ENCODE measurements at regions not wholly inside any gene's neighbourhood (a gene's known extent, or its start where the extent isn't known, plus 50 kb on each side); places are given as distances from the start of the nearest gene placed in this dataset.

DNA sequence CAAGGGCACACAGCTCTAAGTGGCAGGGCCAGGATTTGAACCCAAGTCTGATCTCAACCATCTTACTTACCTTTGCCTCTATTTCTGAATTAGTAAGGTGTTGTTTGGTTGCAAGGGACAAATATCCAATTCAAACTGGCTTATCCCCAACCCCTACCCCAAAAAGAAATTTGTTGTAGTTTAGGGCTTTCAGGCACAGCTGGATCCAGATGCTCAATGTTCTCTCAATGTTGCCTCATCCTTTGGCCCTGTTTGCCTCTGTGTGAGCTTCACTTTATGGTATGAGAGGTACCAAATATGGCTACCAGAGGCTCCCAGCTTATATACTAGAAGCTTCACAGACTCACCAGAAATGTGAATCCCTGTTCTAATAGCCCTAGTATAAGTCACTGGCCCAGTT, 499.9 kb downstream of the SHQ1 start:
- no peak for DNase-seq
- no peak overlapping the region for H2AFZ ChIP-seq (ENCODE audit: low read length)
- TF ChIP-seq EZH2 (optimal IDR thresholded peaks at IDR 0.05; ENCODE audit: low read depth, low read length) (no peak), EZH2phosphoT487 (IDR thresholded peaks at IDR 0.05; ENCODE audit: low read length) (no peak)
- TF ChIP-seq, protein P1, sequence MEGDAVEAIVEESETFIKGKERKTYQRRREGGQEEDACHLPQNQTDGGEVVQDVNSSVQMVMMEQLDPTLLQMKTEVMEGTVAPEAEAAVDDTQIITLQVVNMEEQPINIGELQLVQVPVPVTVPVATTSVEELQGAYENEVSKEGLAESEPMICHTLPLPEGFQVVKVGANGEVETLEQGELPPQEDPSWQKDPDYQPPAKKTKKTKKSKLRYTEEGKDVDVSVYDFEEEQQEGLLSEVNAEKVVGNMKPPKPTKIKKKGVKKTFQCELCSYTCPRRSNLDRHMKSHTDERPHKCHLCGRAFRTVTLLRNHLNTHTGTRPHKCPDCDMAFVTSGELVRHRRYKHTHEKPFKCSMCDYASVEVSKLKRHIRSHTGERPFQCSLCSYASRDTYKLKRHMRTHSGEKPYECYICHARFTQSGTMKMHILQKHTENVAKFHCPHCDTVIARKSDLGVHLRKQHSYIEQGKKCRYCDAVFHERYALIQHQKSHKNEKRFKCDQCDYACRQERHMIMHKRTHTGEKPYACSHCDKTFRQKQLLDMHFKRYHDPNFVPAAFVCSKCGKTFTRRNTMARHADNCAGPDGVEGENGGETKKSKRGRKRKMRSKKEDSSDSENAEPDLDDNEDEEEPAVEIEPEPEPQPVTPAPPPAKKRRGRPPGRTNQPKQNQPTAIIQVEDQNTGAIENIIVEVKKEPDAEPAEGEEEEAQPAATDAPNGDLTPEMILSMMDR (IDR thresholded peaks at IDR 0.05; ENCODE audit: low read length), result no peak
- no peaks in the 10 kb centered on the region for H3K9me3 ChIP-seq (replicated peaks; ENCODE audit: insufficient read depth, low read length)
- no peak overlapping the region for H3K9ac ChIP-seq (ENCODE audit: low read length)
- H4K20me1 ChIP-seq (ENCODE audit: insufficient read depth, low read length), result no peaks in the 10 kb centered on the region
- H3F3A ChIP-seq (ENCODE audit: insufficient read depth, low read length), result no peaks in the 10 kb centered on the region
- H3K36me3 ChIP-seq (replicated peaks; ENCODE audit: insufficient read depth, low read length), result no peaks in the 10 kb centered on the region
- no peaks in the 10 kb centered on the region for H3K79me2 ChIP-seq (ENCODE audit: low read length)
- no peaks in the 10 kb centered on the region for H3K4me1 ChIP-seq (ENCODE audit: low read length)
- H3K9me2 ChIP-seq (replicated peaks; ENCODE audit: insufficient read depth, low read length), result no peaks in the 10 kb centered on the region
- H3K4me3 ChIP-seq (ENCODE audit: low read length), result no peak overlapping the region
- H3K27ac ChIP-seq (ENCODE audit: low read length), result no peak overlapping the region
- H3K4me2 ChIP-seq (ENCODE audit: low read depth, low read length), result no peak overlapping the region
- no peaks in the 10 kb centered on the region for H3K27me3 ChIP-seq (replicated peaks; ENCODE audit: insufficient read depth, low read length)

DNA sequence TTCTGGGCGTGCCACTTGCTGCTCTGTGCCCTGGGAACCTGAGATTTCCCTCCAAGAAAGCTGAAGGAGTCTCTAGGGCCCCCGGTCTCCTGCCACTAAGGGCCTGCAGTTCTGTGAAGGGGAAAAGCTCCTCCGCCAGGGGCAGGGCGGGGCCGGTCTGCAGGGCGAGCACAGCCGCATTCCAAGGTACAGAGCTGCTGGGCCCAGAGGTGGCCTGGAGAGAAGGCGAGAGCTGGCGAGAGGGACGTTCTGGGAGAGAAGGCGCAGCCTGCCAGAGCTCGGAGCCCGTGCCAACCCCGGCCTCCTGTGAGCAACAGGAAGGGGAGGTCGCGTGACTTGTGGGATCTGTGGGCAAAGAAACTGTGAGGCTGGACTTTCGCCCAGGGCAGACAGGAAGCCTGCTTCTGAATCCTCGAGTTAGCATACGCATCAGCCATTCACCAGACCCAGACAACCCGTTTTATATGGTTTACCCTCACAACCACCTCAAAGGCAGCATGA, 500.4 kb downstream of the SHQ1 start:
- DNase-seq, result no peak
- Histone ChIP-seq H3K4me2 (ENCODE audit: low read depth, low read length) (no peak overlapping the region), H3K9ac (ENCODE audit: low read length) (no peak overlapping the region)

DNA sequence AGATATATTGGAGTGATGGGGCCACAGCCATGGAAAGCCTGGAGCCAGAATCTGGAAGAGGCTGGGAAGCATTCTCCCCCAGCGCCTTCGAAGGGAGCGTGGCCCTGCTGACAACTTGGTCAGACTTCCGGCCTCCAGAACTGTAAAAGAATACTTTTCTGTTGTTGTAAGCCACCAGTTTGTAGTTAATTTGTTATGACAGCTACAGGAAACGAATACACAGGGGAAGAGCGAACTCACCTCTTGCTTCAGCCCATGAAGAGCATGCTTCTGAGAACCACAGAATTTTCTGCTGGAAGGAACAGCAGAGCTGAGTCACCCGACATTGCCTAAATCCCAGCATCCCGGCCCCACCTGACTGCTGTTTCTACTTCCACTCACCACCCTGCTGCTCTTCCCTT, 501.7 kb downstream of the SHQ1 start:
- DNase-seq, result no peak
- Histone ChIP-seq H3K4me3 (ENCODE audit: low read length) (no peak overlapping the region), H4K20me1 (ENCODE audit: insufficient read depth, low read length) (no peaks in the 10 kb centered on the region), H3K4me2 (ENCODE audit: low read depth, low read length) (no peak overlapping the region), H3K79me2 (ENCODE audit: low read length) (no peaks in the 10 kb centered on the region), H3K9me2 (replicated peaks; ENCODE audit: insufficient read depth, low read length) (no peaks in the 10 kb centered on the region), H3K27ac (ENCODE audit: low read length) (no peak overlapping the region), H3K9me3 (replicated peaks; ENCODE audit: insufficient read depth, low read length) (no peaks in the 10 kb centered on the region), H3F3A (ENCODE audit: insufficient read depth, low read length) (no peaks in the 10 kb centered on the region), H3K9ac (ENCODE audit: low read length) (no peak overlapping the region), H3K27me3 (replicated peaks; ENCODE audit: insufficient read depth, low read length) (no peaks in the 10 kb centered on the region), H2AFZ (ENCODE audit: low read length) (no peak overlapping the region), H3K4me1 (ENCODE audit: low read length) (no peaks in the 10 kb centered on the region), H3K36me3 (replicated peaks; ENCODE audit: insufficient read depth, low read length) (no peaks in the 10 kb centered on the region)
- TF ChIP-seq EZH2 (optimal IDR thresholded peaks at IDR 0.05; ENCODE audit: low read depth, low read length) (no peak), EZH2phosphoT487 (IDR thresholded peaks at IDR 0.05; ENCODE audit: low read length) (no peak)
- TF ChIP-seq, protein P1 (IDR thresholded peaks at IDR 0.05; ENCODE audit: low read length), result no peak

More for the DNA sequence above, 500.4 kb downstream of the SHQ1 start:
- H2AFZ ChIP-seq (ENCODE audit: low read length), result no peak overlapping the region
- H3K9me3 ChIP-seq (replicated peaks; ENCODE audit: insufficient read depth, low read length), result no peaks in the 10 kb centered on the region
- H3K4me1 ChIP-seq (ENCODE audit: low read length), result no peaks in the 10 kb centered on the region
- H3K27me3 ChIP-seq (replicated peaks; ENCODE audit: insufficient read depth, low read length), result no peaks in the 10 kb centered on the region
- H3K4me3 ChIP-seq (ENCODE audit: low read length), result no peak overlapping the region
- H3K36me3 ChIP-seq (replicated peaks; ENCODE audit: insufficient read depth, low read length), result no peaks in the 10 kb centered on the region
- no peaks in the 10 kb centered on the region for H3K9me2 ChIP-seq (replicated peaks; ENCODE audit: insufficient read depth, low read length)
- H4K20me1 ChIP-seq (ENCODE audit: insufficient read depth, low read length), result no peaks in the 10 kb centered on the region
- H3F3A ChIP-seq (ENCODE audit: insufficient read depth, low read length), result no peaks in the 10 kb centered on the region
- TF ChIP-seq EZH2phosphoT487 (IDR thresholded peaks at IDR 0.05; ENCODE audit: low read length) (no peak), EZH2 (optimal IDR thresholded peaks at IDR 0.05; ENCODE audit: low read depth, low read length) (no peak)
- TF ChIP-seq, protein P1 (IDR thresholded peaks at IDR 0.05; ENCODE audit: low read length), result no peak
- H3K27ac ChIP-seq (ENCODE audit: low read length), result no peak overlapping the region
- no peaks in the 10 kb centered on the region for H3K79me2 ChIP-seq (ENCODE audit: low read length)
